Keratinocyte (primary cell): ENCODE measurements at regions not wholly inside any gene's neighbourhood (a gene's known extent, or its start where the extent isn't known, plus 50 kb on each side); places are given as distances from the start of the nearest gene placed in this dataset.

Source experiments
- DNase-seq: peaks from one replicate; pipeline ENCODE4 v3.0.0-alpha.2; 2011; ENCODE audit warnings: low read depth, missing footprints, low spot score
- FAIRE-seq: peaks from 2 replicates; lab custom pipeline; 2011; peaks lifted over from hg19 to GRCh38; lab: Jason Lieb, UNC
- H2AFZ ChIP-seq: 2 replicates; pipeline ENCODE4 v1.6.0; 2012; ENCODE audit warnings: low read length, control low read depth, inconsistent platforms; ENCODE audit not compliant: control insufficient read depth
- H3K27ac ChIP-seq: 2 replicates; pipeline ENCODE4 v1.5.1; 2011; ENCODE audit warnings: low read length; ENCODE audit not compliant: control insufficient read depth, insufficient read depth
- H3K27me3 ChIP-seq: 3 replicates; pipeline ENCODE4 v1.6.0; 2011; ENCODE audit warnings: low read length; ENCODE audit not compliant: control insufficient read depth, insufficient read depth; ENCODE audit errors: extremely low read depth
- H3K36me3 ChIP-seq, 2 experiments: 2 replicates in 1 of 2; 3 replicates in 1 of 2; pipeline ENCODE4 v1.5.1; 2011; ENCODE audit warnings: low read length in 2 of 2, mild to moderate bottlenecking in 1 of 2; ENCODE audit not compliant: control insufficient read depth in 2 of 2, insufficient read depth in 2 of 2; ENCODE audit errors: extremely low read depth in 1 of 2
- H3K4me1 ChIP-seq: 3 replicates; pipeline ENCODE4 v1.5.1; 2011; ENCODE audit warnings: low read length; ENCODE audit not compliant: control insufficient read depth, insufficient read depth; ENCODE audit errors: extremely low read depth
- H3K4me2 ChIP-seq: 3 replicates; pipeline ENCODE4 v1.6.0; 2011; ENCODE audit warnings: low read depth, low read length; ENCODE audit not compliant: control insufficient read depth, insufficient read depth; ENCODE audit errors: extremely low read depth
- H3K4me3 ChIP-seq, 3 experiments: fragments of 200-600 bp in 1 of 3; sonication (generic) in 1 of 3; 2 replicates in 2 of 3; 3 replicates in 1 of 3; pipeline ENCODE4 v1.5.1; 2011 to 2016; ENCODE audit warnings: low read length in 3 of 3, mild to moderate bottlenecking in 3 of 3, control low read depth in 2 of 3, inconsistent platforms in 1 of 3, low read depth in 1 of 3, mixed read lengths in 1 of 3, mixed run types in 1 of 3, moderate library complexity in 1 of 3; ENCODE audit not compliant: control insufficient read depth in 2 of 3, insufficient read depth in 2 of 3; ENCODE audit errors: extremely low read depth in 1 of 3
- H3K79me2 ChIP-seq: 2 replicates; pipeline ENCODE4 v1.6.0; 2012; ENCODE audit warnings: low read length; ENCODE audit not compliant: control insufficient read depth, insufficient read depth
- H3K9ac ChIP-seq: 3 replicates; pipeline ENCODE4 v1.6.0; 2011; ENCODE audit warnings: low read length; ENCODE audit not compliant: control insufficient read depth, insufficient read depth; ENCODE audit errors: extremely low read depth
- H3K9me1 ChIP-seq: 3 replicates; pipeline ENCODE4 v1.6.0; 2011; ENCODE audit warnings: low read length; ENCODE audit not compliant: control insufficient read depth, insufficient read depth; ENCODE audit errors: extremely low read depth
- H3K9me3 ChIP-seq: 2 replicates; pipeline ENCODE4 v1.5.1; 2012; ENCODE audit warnings: low read depth, low read length; ENCODE audit not compliant: control insufficient read depth
- H4K20me1 ChIP-seq: 3 replicates; pipeline ENCODE4 v1.6.0; 2011; ENCODE audit warnings: low read length; ENCODE audit not compliant: control insufficient read depth, insufficient read depth; ENCODE audit errors: extremely low read depth
- EZH2 ChIP-seq: IDR thresholded peaks from one replicate; pipeline ENCODE4 v1.6.1; 2012; ENCODE audit warnings: inconsistent platforms, mild to moderate bottlenecking, low read length, moderate library complexity
- dilution Hi-C: fragments of 300-500 bp; cut with MboI; formaldehyde crosslinking; loops from one replicate; pipeline ENCODE4 v1.7.0; 2020; ENCODE audit warnings: low sequenced_read_pairs; ENCODE audit not compliant: extremely low pct_ligation_motif_present
- TF ChIP-seq, protein P1 (sequence below), 3 experiments: IDR thresholded peaks in 1 of 3; conservative IDR thresholded peaks in 1 of 3; optimal IDR thresholded peaks in 1 of 3; 2 replicates in 2 of 3; 3 replicates in 1 of 3; pipeline versions ENCODE3 to v1.5.1; 2011; ENCODE audit warnings: low read length in 3 of 3, mild to moderate bottlenecking in 3 of 3, moderate library complexity in 2 of 3, control low read depth in 1 of 3, inconsistent platforms in 1 of 3; ENCODE audit not compliant: insufficient read depth in 2 of 3; ENCODE audit errors: extremely low read depth in 1 of 3

DNA sequence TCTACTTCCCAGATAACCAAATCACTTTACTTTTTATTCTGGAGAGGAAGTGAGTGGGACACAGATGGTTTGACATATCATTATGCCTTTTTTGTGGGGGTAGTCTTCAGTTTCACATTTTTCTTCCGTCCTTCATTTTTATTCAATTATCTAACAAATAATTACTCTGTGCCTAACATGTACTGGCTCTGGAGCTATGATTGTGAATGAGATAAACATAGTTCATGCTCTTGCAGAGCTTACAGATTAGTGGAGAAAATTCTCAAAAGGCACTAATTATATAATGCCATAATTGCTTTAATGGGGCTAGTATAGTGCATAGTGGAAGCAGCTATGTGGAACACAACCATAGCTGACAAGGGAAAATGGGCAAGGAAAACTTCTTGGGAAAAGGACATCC, 303.6 kb upstream of the TFPI start:
- FAIRE-seq (no peak), DNase-seq (no peak)
- Histone ChIP-seq H3K27ac (no peak overlapping the region), H3K9me1 (no peaks in the 10 kb centered on the region), H2AFZ (no peak overlapping the region), H3K9me3 (no peaks in the 10 kb centered on the region), H3K4me2 (no peak overlapping the region), H3K4me3 (no peak overlapping the region), H3K4me1 (no peaks in the 10 kb centered on the region), H3K36me3 (no peaks in the 10 kb centered on the region), H3K9ac (no peak overlapping the region), H3K79me2 (no peaks in the 10 kb centered on the region), H4K20me1 (no peaks in the 10 kb centered on the region), H3K27me3 (no peaks in the 10 kb centered on the region)
- dilution Hi-C loops: no loop called here
- TF ChIP-seq EZH2: no peak
- TF ChIP-seq, protein P1, sequence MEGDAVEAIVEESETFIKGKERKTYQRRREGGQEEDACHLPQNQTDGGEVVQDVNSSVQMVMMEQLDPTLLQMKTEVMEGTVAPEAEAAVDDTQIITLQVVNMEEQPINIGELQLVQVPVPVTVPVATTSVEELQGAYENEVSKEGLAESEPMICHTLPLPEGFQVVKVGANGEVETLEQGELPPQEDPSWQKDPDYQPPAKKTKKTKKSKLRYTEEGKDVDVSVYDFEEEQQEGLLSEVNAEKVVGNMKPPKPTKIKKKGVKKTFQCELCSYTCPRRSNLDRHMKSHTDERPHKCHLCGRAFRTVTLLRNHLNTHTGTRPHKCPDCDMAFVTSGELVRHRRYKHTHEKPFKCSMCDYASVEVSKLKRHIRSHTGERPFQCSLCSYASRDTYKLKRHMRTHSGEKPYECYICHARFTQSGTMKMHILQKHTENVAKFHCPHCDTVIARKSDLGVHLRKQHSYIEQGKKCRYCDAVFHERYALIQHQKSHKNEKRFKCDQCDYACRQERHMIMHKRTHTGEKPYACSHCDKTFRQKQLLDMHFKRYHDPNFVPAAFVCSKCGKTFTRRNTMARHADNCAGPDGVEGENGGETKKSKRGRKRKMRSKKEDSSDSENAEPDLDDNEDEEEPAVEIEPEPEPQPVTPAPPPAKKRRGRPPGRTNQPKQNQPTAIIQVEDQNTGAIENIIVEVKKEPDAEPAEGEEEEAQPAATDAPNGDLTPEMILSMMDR (optimal IDR thresholded peaks at IDR 0.05 in 1 of 3, IDR thresholded peaks at IDR 0.05 in 1 of 3, conservative IDR thresholded peaks at IDR 0.05 in 1 of 3; ENCODE audit: extremely low read depth in 1 of 3, insufficient read depth in 2 of 3, low read length in 3 of 3): no peak

DNA sequence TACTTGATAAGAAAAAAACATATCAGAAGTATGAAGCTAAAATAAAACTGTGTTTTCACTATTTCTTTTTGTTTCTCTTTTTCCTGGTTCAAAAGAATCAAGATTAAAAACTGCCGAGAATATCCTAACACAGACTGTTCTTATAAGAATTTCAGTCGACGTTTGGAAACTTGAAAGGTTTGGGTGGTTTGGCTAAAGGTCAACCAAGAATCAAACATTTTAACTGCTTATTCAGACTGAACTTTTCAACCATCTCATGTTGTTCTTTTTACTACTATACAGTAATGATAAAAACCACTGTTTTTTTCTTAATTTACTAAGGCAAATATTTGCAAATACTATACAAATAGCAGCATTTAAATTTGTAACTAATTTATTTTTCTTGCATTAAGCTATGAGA, 308.5 kb upstream of the TFPI start:
- dilution Hi-C loops: no loop called here
- TF ChIP-seq EZH2: no peak
- TF ChIP-seq, protein P1 (optimal IDR thresholded peaks at IDR 0.05 in 1 of 3, IDR thresholded peaks at IDR 0.05 in 1 of 3, conservative IDR thresholded peaks at IDR 0.05 in 1 of 3; ENCODE audit: extremely low read depth in 1 of 3, insufficient read depth in 2 of 3, low read length in 3 of 3): no peak
- no peak overlapping the region for H2AFZ ChIP-seq

More for the DNA sequence above, 308.5 kb upstream of the TFPI start:
- Histone ChIP-seq H3K27me3 (no peaks in the 10 kb centered on the region), H3K9me3 (no peaks in the 10 kb centered on the region), H3K4me2 (no peak overlapping the region), H3K9me1 (no peaks in the 10 kb centered on the region), H3K4me3 (no peak overlapping the region), H4K20me1 (no peaks in the 10 kb centered on the region), H3K27ac (no peak overlapping the region), H3K79me2 (no peaks in the 10 kb centered on the region), H3K4me1 (no peaks in the 10 kb centered on the region), H3K36me3 (no peaks in the 10 kb centered on the region), H3K9ac (no peak overlapping the region)
- no peak for FAIRE-seq
- DNase-seq: no peak
